WTC11 (cell line): ENCODE measurements at regions not wholly inside any gene's neighbourhood (a gene's known extent, or its start where the extent isn't known, plus 50 kb on each side); places are given as distances from the start of the nearest gene placed in this dataset.

Source experiments
- ATAC-seq: fragments of 200-7000 bp; cut with Tn5 transposase; 2 replicates; pipeline ENCODE4 v1.10.0; 2021; ENCODE audit warnings: mild to moderate bottlenecking, moderate library complexity
- CTCF ChIA-PET: fragments of 300-600 bp; sonication (Branson Sonifier 250); formaldehyde crosslinking; loops from one replicate; lab custom pipeline; 2021; ENCODE audit warnings: antibody characterized with exemption; lab: Charles Lee
- POLR2A ChIA-PET: fragments of 350-600 bp; sonication (Branson Sonifier 250); formaldehyde crosslinking; loops from one replicate; lab custom pipeline; 2021; ENCODE audit warnings: antibody characterized with exemption; lab: Charles Lee
- DNase-seq: peaks from one replicate; pipeline ENCODE4 v3.0.0; 2021; ENCODE audit warnings: low spot score
- H3K27ac Mint-ChIP-seq: 2 replicates; pipeline ENCODE4 v1.8.0; 2021; ENCODE audit warnings: mixed read lengths
- H3K27me3 Mint-ChIP-seq: 2 replicates; pipeline ENCODE4 v1.8.0; 2021; ENCODE audit warnings: low read depth, mild to moderate bottlenecking, moderate library complexity, mixed read lengths
- H3K36me3 Mint-ChIP-seq: 2 replicates; pipeline ENCODE4 v1.8.0; 2021; ENCODE audit warnings: mixed read lengths
- H3K4me1 Mint-ChIP-seq: 2 replicates; pipeline ENCODE4 v1.8.0; 2022; ENCODE audit warnings: mixed read lengths
- H3K4me3 Mint-ChIP-seq: 2 replicates; pipeline ENCODE4 v1.8.0; 2021; ENCODE audit warnings: mild to moderate bottlenecking, moderate library complexity, mixed read lengths
- H3K9me3 Mint-ChIP-seq: 2 replicates; pipeline ENCODE4 v1.8.0; 2021; ENCODE audit warnings: mixed read lengths
- ARID4B ChIP-seq: sonication (generic); formaldehyde crosslinking; IDR thresholded peaks from 2 replicates; pipeline ENCODE4 v1.8.0; 2023; ENCODE audit warnings: missing genetic modification reagents, mild to moderate bottlenecking, borderline replicate concordance
- ATF1 ChIP-seq: sonication (generic); formaldehyde crosslinking; IDR thresholded peaks from 2 replicates; pipeline ENCODE4 v1.8.1; 2023; ENCODE audit warnings: mild to moderate bottlenecking, moderate library complexity, missing genetic modification reagents
- ATF6 ChIP-seq: sonication (generic); formaldehyde crosslinking; IDR thresholded peaks from 2 replicates; pipeline ENCODE4 v1.8.1; 2023; ENCODE audit warnings: mild to moderate bottlenecking, missing genetic modification reagents
- CBFB ChIP-seq: sonication (generic); formaldehyde crosslinking; IDR thresholded peaks from 2 replicates; pipeline ENCODE4 v1.8.1; 2022; ENCODE audit warnings: mild to moderate bottlenecking, low read depth, missing genetic modification reagents
- FOXP4 ChIP-seq: sonication (generic); formaldehyde crosslinking; IDR thresholded peaks from 2 replicates; pipeline ENCODE4 v1.8.0; 2022; ENCODE audit warnings: mild to moderate bottlenecking, missing genetic modification reagents
- MAX ChIP-seq: sonication (generic); formaldehyde crosslinking; IDR thresholded peaks from 2 replicates; pipeline ENCODE4 v1.8.0; 2022; ENCODE audit warnings: mild to moderate bottlenecking, missing genetic modification reagents
- MYBL2 ChIP-seq: sonication (generic); formaldehyde crosslinking; IDR thresholded peaks from 2 replicates; pipeline ENCODE4 v1.8.1; 2023; ENCODE audit warnings: mild to moderate bottlenecking, moderate library complexity, missing genetic modification reagents
- NR3C1 ChIP-seq: sonication (generic); formaldehyde crosslinking; conservative IDR thresholded peaks from 2 replicates; pipeline ENCODE4 v1.8.1; 2023; ENCODE audit warnings: low read depth, mild to moderate bottlenecking, missing genetic modification reagents
- OVOL2 ChIP-seq: fragments of 250-450 bp; sonication (Bioruptor Pico); IDR thresholded peaks from 2 replicates; pipeline ENCODE4 v1.9.0; 2021; ENCODE audit warnings: mild to moderate bottlenecking, borderline replicate concordance
- SMAD4 ChIP-seq: sonication (generic); formaldehyde crosslinking; IDR thresholded peaks from 2 replicates; pipeline ENCODE4 v1.8.0; 2022; ENCODE audit warnings: mild to moderate bottlenecking, missing genetic modification reagents
- SP1 ChIP-seq: sonication (generic); formaldehyde crosslinking; conservative IDR thresholded peaks from 2 replicates; pipeline ENCODE4 v1.8.1; 2022; ENCODE audit warnings: missing genetic modification reagents
- STAT6 ChIP-seq: sonication (generic); formaldehyde crosslinking; conservative IDR thresholded peaks from 2 replicates; pipeline ENCODE4 v1.8.1; 2023; ENCODE audit warnings: mild to moderate bottlenecking, low read depth, missing genetic modification reagents, moderate library complexity
- TEAD1 ChIP-seq: sonication (generic); formaldehyde crosslinking; IDR thresholded peaks from 2 replicates; pipeline ENCODE4 v1.8.0; 2022; ENCODE audit warnings: mild to moderate bottlenecking, missing genetic modification reagents
- USF1 ChIP-seq: sonication (generic); formaldehyde crosslinking; IDR thresholded peaks from 2 replicates; pipeline ENCODE4 v1.8.0; 2022; ENCODE audit warnings: mild to moderate bottlenecking, missing genetic modification reagents
- USF2 ChIP-seq: sonication (generic); formaldehyde crosslinking; IDR thresholded peaks from 2 replicates; pipeline ENCODE4 v1.8.1; 2023; ENCODE audit warnings: mild to moderate bottlenecking, missing genetic modification reagents, moderate library complexity
- ZMAT4 ChIP-seq: fragments of 250-450 bp; sonication (Bioruptor Pico); IDR thresholded peaks from 2 replicates; pipeline ENCODE4 v1.9.0; 2021; ENCODE audit warnings: mild to moderate bottlenecking
- ZNF138 ChIP-seq: sonication (generic); formaldehyde crosslinking; conservative IDR thresholded peaks from 2 replicates; pipeline ENCODE4 v1.8.1; 2022; ENCODE audit warnings: mild to moderate bottlenecking, moderate library complexity, missing genetic modification reagents
- ZNF281 ChIP-seq: sonication (generic); formaldehyde crosslinking; IDR thresholded peaks from 2 replicates; pipeline ENCODE4 v1.8.0; 2023; ENCODE audit warnings: mild to moderate bottlenecking, missing genetic modification reagents

GRCh38 chr18:49697049-49697448, 116.3 kb downstream of the ACAA2 start:
- no peak overlapping the region for H3K27ac Mint-ChIP-seq
- H3K36me3 Mint-ChIP-seq, result no peaks in the 10 kb centered on the region
- no peaks in the 10 kb centered on the region for H3K9me3 Mint-ChIP-seq
- no peaks in the 10 kb centered on the region; the same call in 1 of the 2 replicates for H3K27me3 Mint-ChIP-seq
- DNase-seq (no peak), ATAC-seq (no peak)
- H3K4me3 Mint-ChIP-seq, result no peak overlapping the region
- no peak for TF ChIP-seq ARID4B (CRISPR knock-in tag)
- ChIA-PET POLR2A (no interaction called here), CTCF (interaction anchor here (0.9 to 1.6 kb wide), 5 partner anchors 12 to 186 kb away, joined by 3 to 4 read pairs (median 3); no protein-coding TSS in a partner anchor)
- peaks cover 29% of the 10 kb centered on the region for H3K4me1 Mint-ChIP-seq

- Mint-ChIP-seq H3K36me3 (no peaks in the 10 kb centered on the region), H3K4me1 (peaks cover 19% of the 10 kb centered on the region), H3K27ac (no peak overlapping the region), H3K27me3 (no peaks in the 10 kb centered on the region; the same call in 1 of the 2 replicates), H3K9me3 (no peaks in the 10 kb centered on the region), H3K4me3 (no peak overlapping the region)
- DNase-seq (no peak), ATAC-seq (no peak)
- POLR2A ChIA-PET, result no interaction called here
- CTCF ChIA-PET, result no interaction called here
- TF ChIP-seq ATF1 (CRISPR knock-in tag) (no peak), CBFB (CRISPR knock-in tag) (no peak), USF2 (no peak), ZMAT4 (CRISPR knock-in tag) (no peak), USF1 (CRISPR knock-in tag) (no peak), SP1 (CRISPR knock-in tag) (no peak), ZNF281 (CRISPR knock-in tag) (no peak), FOXP4 (CRISPR knock-in tag) (no peak), SMAD4 (CRISPR knock-in tag) (no peak), MYBL2 (CRISPR knock-in tag) (no peak), ZNF138 (no peak), STAT6 (CRISPR knock-in tag) (no peak), NR3C1 (CRISPR knock-in tag) (no peak), ATF6 (CRISPR knock-in tag) (no peak), OVOL2 (CRISPR knock-in tag) (no peak), MAX (CRISPR knock-in tag) (no peak), TEAD1 (no peak)
Observed at GRCh38 chr18:49694402-49694801, 118.9 kb downstream of the ACAA2 start.
